NCI-H748 treated with DMSO at 0.1 percent for 48 hours (cell line): ENCODE measurements at regions not wholly inside any gene's neighbourhood (a gene's known extent, or its start where the extent isn't known, plus 50 kb on each side); places are given as distances from the start of the nearest gene placed in this dataset.
"Not testable (repeated sequence)": the region's sequence is repeated elsewhere in the genome, so short reads cannot be mapped to it uniquely, and the experiment has no call there.

Experiments
- DNase-seq: peaks from one replicate; lab custom pipeline; 2025; lab: John Stamatoyannopoulos, UW

GRCh38 chr13:21261487-21262216, 85.2 kb downstream of the MRPL57 start:
- not testable (repeated sequence) for DNase-seq

GRCh38 chr13:21263909-21264308, 87.5 kb downstream of the MRPL57 start:
- DNase-seq, result not testable (repeated sequence)

DNA sequence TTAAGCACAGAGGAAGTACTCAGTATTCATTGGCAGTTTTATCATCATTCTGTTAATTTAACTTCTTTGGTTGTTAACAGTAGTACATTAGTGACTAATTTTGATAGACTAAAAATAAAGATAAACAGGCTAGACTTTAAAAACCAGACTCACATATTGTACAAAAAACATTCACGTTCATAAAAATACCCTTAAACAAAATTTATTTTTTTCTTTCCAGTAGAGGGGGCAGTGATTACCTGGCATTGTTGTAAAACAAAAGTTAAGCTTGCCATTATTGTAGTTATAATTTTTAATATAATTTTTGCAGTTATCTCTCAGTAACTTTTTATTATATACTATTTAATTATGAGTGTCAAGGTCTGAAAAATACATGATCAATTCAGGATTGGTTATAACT, 92.0 kb downstream of the MRPL57 start:
- not testable (repeated sequence) for DNase-seq

GRCh38 chr13:21272439-21272838, 96.0 kb downstream of the MRPL57 start:
- not testable (repeated sequence) for DNase-seq

- DNase-seq, result not testable (repeated sequence)
Measured at GRCh38 chr13:21274457-21274856, 98.0 kb downstream of the MRPL57 start.

- DNase-seq, result no peak
Measured at GRCh38 chr13:21282065-21282464, 105.6 kb downstream of the MRPL57 start.

DNA sequence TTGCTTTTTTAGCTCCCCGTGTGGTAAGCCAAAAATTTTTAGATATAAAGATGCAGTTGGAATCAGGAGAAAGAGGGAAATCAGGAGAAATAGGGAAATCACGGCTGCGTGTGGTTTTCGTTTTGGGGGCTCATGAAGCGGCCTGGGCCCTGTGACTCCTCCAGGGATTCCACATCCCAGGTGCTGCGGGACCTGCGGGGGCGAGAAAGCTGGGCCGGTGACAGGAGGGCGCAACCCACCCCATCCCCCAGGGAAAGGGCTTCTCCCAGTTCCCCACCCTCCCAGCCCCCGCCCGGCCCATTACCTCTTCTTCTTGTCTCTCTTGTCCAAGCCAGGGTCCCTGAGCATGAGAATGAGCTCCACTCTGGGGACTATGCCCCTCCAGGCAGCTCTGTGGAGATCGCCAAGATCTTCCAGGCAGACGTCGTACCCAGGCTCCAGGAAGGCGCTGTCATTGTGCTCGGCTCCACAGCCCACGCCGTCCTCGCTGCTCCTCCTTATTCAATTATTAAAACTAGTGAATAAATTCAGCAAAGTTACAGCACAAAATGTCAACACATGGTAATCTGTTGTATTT, 111.0 kb downstream of the MRPL57 start:
- no peak for DNase-seq

GRCh38 chr13:21289475-21289874, 113.0 kb downstream of the MRPL57 start:
- DNase-seq, result no peak

GRCh38 chr13:21290442-21291002, 114.1 kb downstream of the MRPL57 start:
- DNase-seq, result not testable (repeated sequence)

- no peak for DNase-seq
Measured at GRCh38 chr13:21291840-21292239, 115.4 kb downstream of the MRPL57 start.

DNA sequence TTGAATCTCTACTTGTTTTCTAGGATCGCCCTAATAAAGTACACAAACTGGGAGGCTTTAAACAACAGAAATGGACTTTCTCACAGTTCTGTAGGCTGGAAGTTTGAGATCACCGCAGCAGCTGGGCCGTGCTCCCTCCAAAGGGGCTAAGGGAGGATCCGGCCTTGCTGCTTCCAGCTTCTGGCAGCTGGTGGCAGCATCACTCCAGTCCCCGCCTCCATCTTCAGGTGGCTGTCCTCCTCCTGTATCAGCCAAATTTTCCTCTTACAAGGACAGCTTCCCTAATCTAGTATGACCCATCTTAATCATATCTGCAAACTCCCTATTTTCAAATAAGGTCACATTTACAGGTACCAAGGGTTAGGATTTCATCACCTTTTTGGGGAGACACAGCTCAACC, 120.5 kb downstream of the MRPL57 start:
- peak; percentile 53 for DNase-seq

- peak; percentile 53 for DNase-seq
Measured at GRCh38 chr13:21297447-21297846, 121.0 kb downstream of the MRPL57 start.

- peak; percentile 98 for DNase-seq
Measured at GRCh38 chr13:21297914-21298831, 121.7 kb downstream of the MRPL57 start.

GRCh38 chr13:21304256-21304655, 127.8 kb downstream of the MRPL57 start:
- DNase-seq, result no peak

- DNase-seq, result not testable (repeated sequence)
Measured at GRCh38 chr13:21306300-21307073, 130.0 kb downstream of the MRPL57 start.

- DNase-seq, result not testable (repeated sequence)
Measured at GRCh38 chr13:21307158-21307557, 130.7 kb downstream of the MRPL57 start.

- no peak for DNase-seq
Measured at GRCh38 chr13:21308906-21309305, 132.4 kb downstream of the MRPL57 start.

- DNase-seq, result no peak
Measured at GRCh38 chr13:21309542-21310172, 133.2 kb downstream of the MRPL57 start.

- no peak for DNase-seq
Measured at GRCh38 chr13:21310220-21310619, 133.8 kb downstream of the MRPL57 start.

DNA sequence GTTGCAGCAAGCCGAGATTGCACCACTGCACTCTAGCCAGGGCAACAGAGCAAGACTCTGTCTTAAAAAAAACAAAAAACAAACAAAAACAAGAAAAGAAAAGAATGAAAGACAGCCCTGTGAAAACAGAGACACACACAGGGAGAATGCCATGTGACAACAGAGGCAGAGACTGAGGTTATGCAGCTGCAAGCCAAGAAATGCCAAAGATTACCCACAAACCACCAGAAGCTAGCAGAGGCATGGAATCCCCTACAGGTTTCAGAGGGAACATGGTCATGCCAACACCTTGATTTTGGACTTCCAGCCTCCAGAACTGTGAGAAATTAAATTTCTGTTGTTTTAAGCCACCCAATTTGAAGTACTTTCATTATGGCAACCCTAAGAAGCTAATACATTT, 138.5 kb downstream of the MRPL57 start:
- DNase-seq, result not testable (repeated sequence)

DNA sequence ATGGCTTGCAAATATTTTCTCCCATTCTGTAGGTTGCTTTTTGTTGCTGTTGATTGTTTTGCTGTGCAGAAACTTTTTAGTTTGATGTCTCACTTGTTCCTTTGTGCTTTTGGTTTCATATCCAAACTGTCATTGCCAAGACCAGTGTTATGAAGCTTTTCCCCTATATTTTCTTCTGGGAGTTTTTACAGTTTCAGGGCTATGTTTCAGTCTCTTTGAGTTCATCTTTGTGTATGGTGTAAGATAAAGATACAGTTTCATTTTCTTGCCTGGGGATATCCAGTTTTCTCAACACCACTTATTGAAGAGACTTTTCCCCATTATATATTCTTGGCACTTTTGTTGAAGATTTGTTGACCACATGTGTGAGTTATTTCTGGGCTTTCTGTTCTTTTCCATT, 139.9 kb downstream of the MRPL57 start:
- DNase-seq, result no peak
